D721Med (cell line): ENCODE measurements at regions not wholly inside any gene's neighbourhood (a gene's known extent, or its start where the extent isn't known, plus 50 kb on each side); places are given as distances from the start of the nearest gene placed in this dataset.

ENCODE experiments used
- DNase-seq: peaks from one replicate; pipeline ENCODE4 v3.0.0; 2011; ENCODE audit warnings: low spot score; ENCODE audit not compliant: insufficient read length
- FAIRE-seq: peaks from 2 replicates; lab custom pipeline; 2011; peaks lifted over from hg19 to GRCh38; lab: Jason Lieb, UNC
- TF ChIP-seq, protein P1 (sequence below): IDR thresholded peaks from 2 replicates; pipeline ENCODE4 v1.5.1; 2012; ENCODE audit warnings: mild to moderate bottlenecking, control low read depth; ENCODE audit not compliant: insufficient read depth; ENCODE audit errors: missing control alignments

DNA sequence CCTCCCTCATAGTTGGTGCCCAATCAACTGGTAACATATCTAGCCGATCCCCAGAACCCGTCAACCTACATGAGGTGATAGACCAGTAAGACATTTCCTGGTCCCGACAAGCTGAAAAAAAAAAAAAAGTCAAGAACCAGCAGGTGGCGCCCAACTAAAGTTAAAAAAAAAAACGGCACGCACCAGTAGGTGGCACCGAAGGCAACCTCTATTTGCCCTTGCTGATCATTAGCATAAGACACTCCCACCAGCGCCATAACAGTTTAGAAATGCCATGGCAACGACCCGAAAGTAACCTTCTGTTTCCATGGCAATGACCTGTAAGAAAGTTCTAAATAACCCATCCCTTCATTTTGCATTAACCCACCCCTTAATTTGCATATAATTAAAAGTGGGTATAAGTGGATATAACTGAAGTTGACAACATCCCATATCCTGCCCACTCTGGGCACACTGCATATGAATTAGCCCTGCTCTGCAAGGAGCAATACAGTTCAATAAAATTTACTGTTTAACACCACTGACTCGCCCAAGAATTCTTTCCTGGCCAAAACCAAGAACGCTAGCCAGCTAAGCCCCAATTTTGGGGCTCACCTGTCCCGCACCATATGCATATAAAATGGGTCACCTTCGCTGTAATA is 83.9 kb upstream of the SPANXB1 start:
- TF ChIP-seq, protein P1, sequence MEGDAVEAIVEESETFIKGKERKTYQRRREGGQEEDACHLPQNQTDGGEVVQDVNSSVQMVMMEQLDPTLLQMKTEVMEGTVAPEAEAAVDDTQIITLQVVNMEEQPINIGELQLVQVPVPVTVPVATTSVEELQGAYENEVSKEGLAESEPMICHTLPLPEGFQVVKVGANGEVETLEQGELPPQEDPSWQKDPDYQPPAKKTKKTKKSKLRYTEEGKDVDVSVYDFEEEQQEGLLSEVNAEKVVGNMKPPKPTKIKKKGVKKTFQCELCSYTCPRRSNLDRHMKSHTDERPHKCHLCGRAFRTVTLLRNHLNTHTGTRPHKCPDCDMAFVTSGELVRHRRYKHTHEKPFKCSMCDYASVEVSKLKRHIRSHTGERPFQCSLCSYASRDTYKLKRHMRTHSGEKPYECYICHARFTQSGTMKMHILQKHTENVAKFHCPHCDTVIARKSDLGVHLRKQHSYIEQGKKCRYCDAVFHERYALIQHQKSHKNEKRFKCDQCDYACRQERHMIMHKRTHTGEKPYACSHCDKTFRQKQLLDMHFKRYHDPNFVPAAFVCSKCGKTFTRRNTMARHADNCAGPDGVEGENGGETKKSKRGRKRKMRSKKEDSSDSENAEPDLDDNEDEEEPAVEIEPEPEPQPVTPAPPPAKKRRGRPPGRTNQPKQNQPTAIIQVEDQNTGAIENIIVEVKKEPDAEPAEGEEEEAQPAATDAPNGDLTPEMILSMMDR: peak; percentile 43
- FAIRE-seq (no peak), DNase-seq (no peak)

DNA sequence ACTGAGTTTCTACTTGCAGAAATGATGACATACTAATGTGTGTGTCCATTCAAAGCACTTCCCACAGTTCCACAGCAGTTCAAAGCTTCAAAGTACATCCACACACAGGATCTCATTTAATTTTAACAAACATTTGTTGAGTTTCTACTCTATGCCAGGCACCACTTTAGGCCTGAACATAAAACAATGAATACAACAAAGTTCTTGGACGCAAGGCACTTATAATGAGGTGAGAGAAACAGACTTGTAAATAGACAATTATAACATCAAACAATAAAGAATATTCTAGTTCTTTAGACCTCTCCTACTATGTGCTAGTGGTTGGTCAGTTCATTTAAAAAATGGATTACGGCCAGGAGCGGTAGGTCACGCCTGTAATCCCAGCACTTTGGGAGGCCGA is 82.0 kb upstream of the SPANXB1 start:
- FAIRE-seq: no peak

DNA sequence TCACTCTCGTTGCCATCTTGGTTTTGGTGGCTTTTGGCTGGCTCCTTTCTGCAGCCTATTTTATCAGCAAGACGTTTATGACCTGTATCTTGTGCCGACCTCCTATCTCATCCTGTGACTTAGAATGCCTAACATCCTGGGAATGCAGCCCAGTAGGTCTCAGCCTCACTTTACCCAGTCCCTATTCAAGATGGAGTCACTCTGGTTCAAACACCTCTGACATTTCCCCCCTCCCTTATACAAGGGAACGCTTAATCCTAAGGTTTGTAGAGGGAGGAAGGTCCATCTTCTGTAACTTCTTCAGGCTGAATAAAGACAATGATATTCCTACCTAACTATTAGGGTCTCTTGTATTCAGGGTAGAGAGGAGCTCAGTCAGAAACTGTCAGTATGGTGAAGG is 79.3 kb upstream of the SPANXB1 start:
- DNase-seq (no peak), FAIRE-seq (no peak)
- TF ChIP-seq, protein P1: no peak

More for the DNA sequence above, 82.0 kb upstream of the SPANXB1 start:
- TF ChIP-seq, protein P1: no peak
- DNase-seq: no peak

DNA sequence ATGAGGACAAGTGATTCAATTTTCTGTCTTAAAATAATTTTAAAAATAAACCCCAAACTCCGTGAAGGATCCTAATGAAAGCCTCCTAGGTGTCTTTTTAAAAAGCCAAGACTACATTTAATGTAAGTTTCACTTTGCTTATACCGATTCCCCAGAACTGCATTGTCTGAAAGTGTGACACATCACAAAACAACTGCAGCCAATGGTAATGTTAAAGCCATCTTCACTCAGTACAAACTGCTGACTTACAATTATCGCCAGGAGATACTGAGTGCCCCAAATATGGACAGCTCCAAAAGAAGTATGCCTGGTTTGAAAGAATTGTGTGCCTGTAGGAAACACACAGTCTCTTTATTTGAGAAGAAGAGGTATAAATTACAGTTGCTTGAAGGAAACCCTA is 73.7 kb upstream of the SPANXB1 start:
- no peak for FAIRE-seq
- TF ChIP-seq, protein P1: no peak
- DNase-seq: no peak

DNA sequence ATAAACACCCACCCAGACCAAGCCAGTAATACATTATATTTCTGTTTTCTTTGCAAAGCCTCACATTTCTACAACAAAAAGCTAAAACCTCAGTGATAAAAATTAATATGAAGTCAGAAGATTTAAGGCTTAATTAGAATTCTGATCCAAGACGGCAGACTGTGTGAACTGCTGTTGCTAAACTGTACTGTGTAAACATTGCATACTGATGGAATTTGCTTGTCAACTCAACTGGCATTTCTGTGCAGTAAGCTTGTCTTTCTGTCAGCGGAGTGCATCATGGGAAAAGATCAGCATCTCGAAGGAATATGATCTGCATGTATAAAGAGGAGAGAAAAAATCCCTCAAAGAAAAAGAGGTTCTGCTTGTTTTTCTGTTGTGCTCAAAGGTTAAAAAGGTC is 69.4 kb upstream of the SPANXB1 start:
- no peak for FAIRE-seq
- TF ChIP-seq, protein P1: no peak
- DNase-seq: no peak

DNA sequence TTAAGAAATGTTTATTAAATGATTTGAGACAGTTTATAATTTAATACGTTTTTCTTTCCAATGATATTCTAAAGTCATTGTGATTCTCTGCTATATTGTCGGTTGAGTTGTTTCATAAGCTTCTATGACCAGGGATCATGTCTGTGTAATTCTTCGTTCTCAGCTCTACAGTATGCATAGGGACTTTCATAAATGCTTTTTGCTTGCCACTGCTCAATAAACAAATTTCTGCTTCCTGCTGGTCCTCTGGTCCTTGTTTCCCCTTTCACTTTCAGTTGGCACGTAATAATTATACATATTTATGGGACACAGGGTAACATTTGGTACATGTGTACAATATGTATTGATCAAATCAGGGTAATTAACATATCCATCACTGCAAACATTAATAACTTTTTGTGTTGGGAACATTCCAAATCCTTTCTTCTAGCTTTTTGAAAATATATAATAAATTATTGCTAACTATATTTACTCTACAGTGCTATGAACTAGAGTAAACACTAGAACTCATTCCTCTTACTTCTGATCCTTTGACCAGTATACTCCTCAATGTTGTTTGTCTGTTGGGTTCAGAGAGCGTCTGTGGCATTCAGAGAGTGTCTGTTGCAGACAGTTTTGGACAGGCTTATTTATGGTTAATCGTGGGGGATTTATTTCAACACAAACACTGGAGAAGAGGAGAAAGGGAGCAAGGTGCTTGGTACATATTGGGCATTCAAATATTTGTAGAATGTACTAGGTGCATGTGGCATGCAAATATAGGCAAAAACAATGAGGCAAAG is 68.3 kb upstream of the SPANXB1 start:
- FAIRE-seq (no peak), DNase-seq (no peak)
- TF ChIP-seq, protein P1: no peak

DNA sequence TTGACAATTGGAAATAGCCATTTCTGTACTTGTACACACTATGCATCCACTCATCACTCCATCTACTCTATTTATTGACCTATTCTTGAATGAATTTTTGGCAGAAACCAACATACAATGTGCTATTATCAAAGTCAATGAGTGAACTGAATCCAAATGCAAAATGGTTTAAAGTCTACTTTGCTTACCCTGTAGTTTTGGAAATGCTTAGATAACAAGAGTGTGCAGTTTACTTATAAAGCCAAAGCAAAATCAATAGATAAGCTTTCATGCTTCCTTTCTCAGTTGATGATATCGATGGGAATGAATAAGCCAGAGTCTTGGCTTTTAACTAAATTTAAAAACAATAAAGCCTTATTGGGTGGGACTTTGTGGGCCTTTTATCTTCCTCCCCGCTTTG is 58.9 kb upstream of the SPANXB1 start:
- DNase-seq (no peak), FAIRE-seq (no peak)
- TF ChIP-seq, protein P1: no peak
